H1 (cell line): ENCODE measurements at regions not wholly inside any gene's neighbourhood (a gene's known extent, or its start where the extent isn't known, plus 50 kb on each side); places are given as distances from the start of the nearest gene placed in this dataset.
A peak's percentile ranks its signal among the peaks of the same experiment; 100 is the strongest.

ENCODE experiments used
- CBX8 ChIP-seq: fragments of 300-800, 300-1000 bp; sonication (generic); IDR thresholded peaks from 2 replicates; pipeline ENCODE4 v1.7.1; 2016; ENCODE audit warnings: low read depth, low read length, borderline replicate concordance
- CHD2 ChIP-seq: IDR thresholded peaks from 2 replicates; pipeline ENCODE4 v1.6.1; 2012; ENCODE audit warnings: low read length, improper control_type of control experiment
- JUN ChIP-seq: IDR thresholded peaks from 2 replicates; pipeline ENCODE4 v1.6.1; 2011; ENCODE audit warnings: low read depth, mild to moderate bottlenecking, improper control_type of control experiment, low read length
- RNF2 ChIP-seq: fragments of 200-900, 300-1000 bp; sonication (generic); IDR thresholded peaks from 2 replicates; pipeline ENCODE4 v1.7.1; 2016; ENCODE audit warnings: borderline replicate concordance, low read depth, mild to moderate bottlenecking, antibody characterized with exemption, low read length; ENCODE audit not compliant: poor library complexity, severe bottlenecking; ENCODE audit errors: missing control alignments
- SAP30 ChIP-seq: fragments of 300-600 bp; sonication (generic); IDR thresholded peaks from 2 replicates; pipeline ENCODE4 v1.7.1; 2012; ENCODE audit warnings: low read length, moderate library complexity, mild to moderate bottlenecking, inconsistent platforms; ENCODE audit not compliant: insufficient read depth, insufficient replicate concordance
- TEAD4 ChIP-seq: IDR thresholded peaks from 2 replicates; pipeline ENCODE4 v1.6.1; 2012; ENCODE audit warnings: low read depth, low read length, inconsistent platforms, mixed read lengths
- TF ChIP-seq, protein P1 (sequence below): fragments of 300-600 bp; sonication (generic); IDR thresholded peaks from 2 replicates; pipeline ENCODE4 v1.7.1; 2012; ENCODE audit warnings: low read length, moderate library complexity, mild to moderate bottlenecking, inconsistent platforms; ENCODE audit not compliant: insufficient replicate concordance
- TF ChIP-seq, protein P2 (sequence below): IDR thresholded peaks from 2 replicates; pipeline ENCODE4 v1.6.1; 2012; ENCODE audit warnings: low read length, inconsistent platforms

GRCh38 chr4:133865612-133866327, 335.8 kb downstream of the PABPC4L start (continued):
- TF ChIP-seq, protein P1, sequence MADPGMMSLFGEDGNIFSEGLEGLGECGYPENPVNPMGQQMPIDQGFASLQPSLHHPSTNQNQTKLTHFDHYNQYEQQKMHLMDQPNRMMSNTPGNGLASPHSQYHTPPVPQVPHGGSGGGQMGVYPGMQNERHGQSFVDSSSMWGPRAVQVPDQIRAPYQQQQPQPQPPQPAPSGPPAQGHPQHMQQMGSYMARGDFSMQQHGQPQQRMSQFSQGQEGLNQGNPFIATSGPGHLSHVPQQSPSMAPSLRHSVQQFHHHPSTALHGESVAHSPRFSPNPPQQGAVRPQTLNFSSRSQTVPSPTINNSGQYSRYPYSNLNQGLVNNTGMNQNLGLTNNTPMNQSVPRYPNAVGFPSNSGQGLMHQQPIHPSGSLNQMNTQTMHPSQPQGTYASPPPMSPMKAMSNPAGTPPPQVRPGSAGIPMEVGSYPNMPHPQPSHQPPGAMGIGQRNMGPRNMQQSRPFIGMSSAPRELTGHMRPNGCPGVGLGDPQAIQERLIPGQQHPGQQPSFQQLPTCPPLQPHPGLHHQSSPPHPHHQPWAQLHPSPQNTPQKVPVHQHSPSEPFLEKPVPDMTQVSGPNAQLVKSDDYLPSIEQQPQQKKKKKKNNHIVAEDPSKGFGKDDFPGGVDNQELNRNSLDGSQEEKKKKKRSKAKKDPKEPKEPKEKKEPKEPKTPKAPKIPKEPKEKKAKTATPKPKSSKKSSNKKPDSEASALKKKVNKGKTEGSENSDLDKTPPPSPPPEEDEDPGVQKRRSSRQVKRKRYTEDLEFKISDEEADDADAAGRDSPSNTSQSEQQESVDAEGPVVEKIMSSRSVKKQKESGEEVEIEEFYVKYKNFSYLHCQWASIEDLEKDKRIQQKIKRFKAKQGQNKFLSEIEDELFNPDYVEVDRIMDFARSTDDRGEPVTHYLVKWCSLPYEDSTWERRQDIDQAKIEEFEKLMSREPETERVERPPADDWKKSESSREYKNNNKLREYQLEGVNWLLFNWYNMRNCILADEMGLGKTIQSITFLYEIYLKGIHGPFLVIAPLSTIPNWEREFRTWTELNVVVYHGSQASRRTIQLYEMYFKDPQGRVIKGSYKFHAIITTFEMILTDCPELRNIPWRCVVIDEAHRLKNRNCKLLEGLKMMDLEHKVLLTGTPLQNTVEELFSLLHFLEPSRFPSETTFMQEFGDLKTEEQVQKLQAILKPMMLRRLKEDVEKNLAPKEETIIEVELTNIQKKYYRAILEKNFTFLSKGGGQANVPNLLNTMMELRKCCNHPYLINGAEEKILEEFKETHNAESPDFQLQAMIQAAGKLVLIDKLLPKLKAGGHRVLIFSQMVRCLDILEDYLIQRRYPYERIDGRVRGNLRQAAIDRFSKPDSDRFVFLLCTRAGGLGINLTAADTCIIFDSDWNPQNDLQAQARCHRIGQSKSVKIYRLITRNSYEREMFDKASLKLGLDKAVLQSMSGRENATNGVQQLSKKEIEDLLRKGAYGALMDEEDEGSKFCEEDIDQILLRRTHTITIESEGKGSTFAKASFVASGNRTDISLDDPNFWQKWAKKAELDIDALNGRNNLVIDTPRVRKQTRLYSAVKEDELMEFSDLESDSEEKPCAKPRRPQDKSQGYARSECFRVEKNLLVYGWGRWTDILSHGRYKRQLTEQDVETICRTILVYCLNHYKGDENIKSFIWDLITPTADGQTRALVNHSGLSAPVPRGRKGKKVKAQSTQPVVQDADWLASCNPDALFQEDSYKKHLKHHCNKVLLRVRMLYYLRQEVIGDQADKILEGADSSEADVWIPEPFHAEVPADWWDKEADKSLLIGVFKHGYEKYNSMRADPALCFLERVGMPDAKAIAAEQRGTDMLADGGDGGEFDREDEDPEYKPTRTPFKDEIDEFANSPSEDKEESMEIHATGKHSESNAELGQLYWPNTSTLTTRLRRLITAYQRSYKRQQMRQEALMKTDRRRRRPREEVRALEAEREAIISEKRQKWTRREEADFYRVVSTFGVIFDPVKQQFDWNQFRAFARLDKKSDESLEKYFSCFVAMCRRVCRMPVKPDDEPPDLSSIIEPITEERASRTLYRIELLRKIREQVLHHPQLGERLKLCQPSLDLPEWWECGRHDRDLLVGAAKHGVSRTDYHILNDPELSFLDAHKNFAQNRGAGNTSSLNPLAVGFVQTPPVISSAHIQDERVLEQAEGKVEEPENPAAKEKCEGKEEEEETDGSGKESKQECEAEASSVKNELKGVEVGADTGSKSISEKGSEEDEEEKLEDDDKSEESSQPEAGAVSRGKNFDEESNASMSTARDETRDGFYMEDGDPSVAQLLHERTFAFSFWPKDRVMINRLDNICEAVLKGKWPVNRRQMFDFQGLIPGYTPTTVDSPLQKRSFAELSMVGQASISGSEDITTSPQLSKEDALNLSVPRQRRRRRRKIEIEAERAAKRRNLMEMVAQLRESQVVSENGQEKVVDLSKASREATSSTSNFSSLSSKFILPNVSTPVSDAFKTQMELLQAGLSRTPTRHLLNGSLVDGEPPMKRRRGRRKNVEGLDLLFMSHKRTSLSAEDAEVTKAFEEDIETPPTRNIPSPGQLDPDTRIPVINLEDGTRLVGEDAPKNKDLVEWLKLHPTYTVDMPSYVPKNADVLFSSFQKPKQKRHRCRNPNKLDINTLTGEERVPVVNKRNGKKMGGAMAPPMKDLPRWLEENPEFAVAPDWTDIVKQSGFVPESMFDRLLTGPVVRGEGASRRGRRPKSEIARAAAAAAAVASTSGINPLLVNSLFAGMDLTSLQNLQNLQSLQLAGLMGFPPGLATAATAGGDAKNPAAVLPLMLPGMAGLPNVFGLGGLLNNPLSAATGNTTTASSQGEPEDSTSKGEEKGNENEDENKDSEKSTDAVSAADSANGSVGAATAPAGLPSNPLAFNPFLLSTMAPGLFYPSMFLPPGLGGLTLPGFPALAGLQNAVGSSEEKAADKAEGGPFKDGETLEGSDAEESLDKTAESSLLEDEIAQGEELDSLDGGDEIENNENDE, result no peak
- TF ChIP-seq JUN (0 out of 2 replicates have a peak, but pooled peaks have one; percentile 24), CHD2 (no peak), CBX8 (no peak), RNF2 (no peak), TEAD4 (no peak), SAP30 (no peak)
- TF ChIP-seq, protein P2, sequence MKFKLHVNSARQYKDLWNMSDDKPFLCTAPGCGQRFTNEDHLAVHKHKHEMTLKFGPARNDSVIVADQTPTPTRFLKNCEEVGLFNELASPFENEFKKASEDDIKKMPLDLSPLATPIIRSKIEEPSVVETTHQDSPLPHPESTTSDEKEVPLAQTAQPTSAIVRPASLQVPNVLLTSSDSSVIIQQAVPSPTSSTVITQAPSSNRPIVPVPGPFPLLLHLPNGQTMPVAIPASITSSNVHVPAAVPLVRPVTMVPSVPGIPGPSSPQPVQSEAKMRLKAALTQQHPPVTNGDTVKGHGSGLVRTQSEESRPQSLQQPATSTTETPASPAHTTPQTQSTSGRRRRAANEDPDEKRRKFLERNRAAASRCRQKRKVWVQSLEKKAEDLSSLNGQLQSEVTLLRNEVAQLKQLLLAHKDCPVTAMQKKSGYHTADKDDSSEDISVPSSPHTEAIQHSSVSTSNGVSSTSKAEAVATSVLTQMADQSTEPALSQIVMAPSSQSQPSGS, result no peak
